Left hindlimb (tissue), 1 donor: ENCODE measurements at regions not wholly inside any gene's neighbourhood (a gene's known extent, or its start where the extent isn't known, plus 50 kb on each side); places are given as distances from the start of the nearest gene placed in this dataset.
"Not testable (repeated sequence)": the region's sequence is repeated elsewhere in the genome, so short reads cannot be mapped to it uniquely, and the experiment has no call there.

Source experiments
- DNase-seq: peaks from one replicate; pipeline ENCODE4 v3.0.0-alpha.2; 2018

DNA sequence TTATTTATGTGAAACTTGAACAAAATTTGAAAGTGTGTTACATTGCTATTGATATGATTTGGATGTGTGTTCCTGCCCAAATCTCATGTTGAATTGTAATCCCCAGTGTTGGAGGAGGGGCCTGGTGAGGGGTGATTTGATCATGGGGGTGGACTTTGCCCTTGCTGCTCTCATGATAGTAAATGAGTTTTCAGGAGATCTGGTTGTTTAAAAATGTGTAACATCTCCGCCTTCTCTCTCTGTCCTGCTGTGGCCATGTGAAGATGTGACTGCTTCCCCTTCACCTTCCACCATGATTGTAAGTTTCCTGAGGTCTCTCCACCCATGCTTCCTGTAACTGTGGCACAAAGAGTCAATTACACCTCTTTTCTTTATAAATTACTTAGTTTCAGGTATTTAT, 1731.0 kb downstream of the SLITRK5 start:
- no peak for DNase-seq

DNA sequence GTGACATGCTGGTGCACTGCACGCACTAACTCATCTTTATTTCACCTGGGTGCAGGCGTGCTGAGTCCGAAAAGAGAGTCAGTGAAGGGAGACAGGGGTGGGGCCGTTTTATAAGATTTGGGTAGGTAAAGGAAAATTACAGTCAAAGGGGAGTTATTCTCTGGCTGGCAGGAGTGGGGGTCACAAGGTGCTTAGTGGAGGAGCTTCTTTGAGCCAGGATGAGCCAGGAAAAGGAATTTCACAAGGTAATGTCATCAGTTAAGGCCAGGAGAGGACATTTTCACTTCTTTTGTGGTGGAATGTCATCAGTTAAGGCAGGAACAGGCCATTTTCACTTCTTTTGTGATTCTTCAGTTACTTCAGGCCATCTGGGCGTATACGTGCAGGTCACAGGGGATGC, 1734.9 kb downstream of the SLITRK5 start:
- DNase-seq, result not testable (repeated sequence)

DNA sequence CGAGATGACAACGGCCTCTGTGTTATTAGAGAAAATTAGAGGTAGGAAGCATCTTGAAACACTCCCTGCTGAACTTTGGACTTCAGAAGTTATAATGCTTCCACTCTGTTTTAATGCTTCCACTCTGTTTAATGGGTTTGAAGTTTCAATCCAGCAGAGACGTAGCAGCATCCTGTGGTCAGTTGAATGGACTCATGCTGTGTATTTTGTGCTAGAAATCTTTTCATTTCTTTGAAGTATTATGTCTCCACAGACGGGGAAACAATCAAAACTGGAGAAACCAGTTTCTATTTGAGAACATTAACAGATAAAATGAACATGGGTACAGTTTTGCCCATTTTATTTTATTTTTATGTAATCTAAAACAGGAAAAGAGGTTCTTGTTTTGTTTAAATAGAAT, 1736.2 kb downstream of the SLITRK5 start:
- DNase-seq, result no peak

DNA sequence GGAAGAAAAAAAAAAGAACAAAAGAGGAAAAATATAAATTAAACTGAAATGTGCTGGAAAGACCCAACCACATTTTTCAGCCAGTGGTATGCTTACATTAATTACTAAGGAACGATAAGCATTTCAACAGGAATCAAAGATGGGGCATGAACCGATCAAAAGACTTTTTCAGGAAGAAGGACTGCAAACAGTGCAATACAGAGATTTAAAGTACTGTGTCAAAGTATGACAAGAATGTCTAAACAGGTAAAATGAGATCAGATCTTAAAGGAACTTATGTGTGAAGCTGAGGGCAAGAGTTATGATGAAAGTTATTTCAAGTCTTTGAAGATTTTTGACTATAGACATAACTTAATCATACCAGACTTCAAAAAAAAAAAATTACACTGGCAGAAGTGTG, 1761.8 kb downstream of the SLITRK5 start:
- DNase-seq, result no peak

DNA sequence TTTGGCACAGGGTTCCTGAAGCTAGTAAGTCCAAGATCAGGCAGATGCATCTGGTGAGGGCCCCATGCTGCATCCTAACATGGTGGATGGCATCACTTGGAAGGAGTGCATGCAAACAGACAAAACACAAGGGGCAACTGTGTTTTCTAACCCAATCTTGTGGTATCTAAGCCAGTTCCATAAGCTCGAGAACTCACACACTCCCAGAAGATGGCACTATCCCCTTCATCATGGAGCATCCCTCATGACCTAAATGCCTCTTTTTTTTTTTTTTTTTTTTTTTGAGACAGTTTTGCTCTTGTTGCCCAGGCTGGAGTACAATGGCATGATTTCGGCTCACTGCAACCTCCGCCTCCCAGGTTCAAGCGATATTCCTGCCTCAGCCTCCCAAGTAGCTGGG, 1763.5 kb downstream of the SLITRK5 start:
- not testable (repeated sequence) for DNase-seq

DNA sequence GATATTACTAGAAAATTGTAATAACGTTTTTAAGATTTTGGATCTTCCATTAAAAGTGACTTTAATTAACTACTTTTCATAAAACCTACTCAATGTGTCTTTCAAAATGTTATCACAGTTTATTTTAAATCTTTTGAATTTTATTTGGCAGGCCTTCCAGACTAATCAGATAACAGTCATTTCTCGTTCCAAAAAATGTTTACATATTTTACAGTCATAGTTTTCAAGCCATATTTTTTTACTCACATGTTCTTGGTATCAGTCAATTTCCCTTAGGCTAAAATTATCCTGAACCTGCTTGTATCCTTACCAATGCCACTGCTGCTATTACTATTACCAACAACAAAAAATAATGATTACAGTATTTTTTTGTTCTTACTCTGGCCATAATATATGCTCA, 1783.5 kb downstream of the SLITRK5 start:
- DNase-seq, result no peak

DNA sequence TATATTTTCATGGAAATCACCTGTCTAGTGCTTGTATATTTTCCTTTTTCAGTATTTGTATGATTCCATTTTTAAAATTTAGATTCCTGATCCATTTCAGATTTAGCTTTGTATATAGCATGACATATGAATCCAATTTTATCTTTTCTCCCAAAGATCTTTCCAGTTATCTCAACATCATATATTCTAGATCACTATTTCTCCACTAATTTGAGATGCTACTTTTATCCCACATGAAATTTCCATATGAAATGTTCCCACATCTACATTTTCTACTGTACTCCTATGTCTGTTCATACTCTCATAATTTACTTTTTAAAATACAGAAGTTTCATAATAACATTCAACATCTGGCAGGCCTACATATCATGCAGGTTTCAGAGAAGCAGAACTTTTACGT, 1784.1 kb downstream of the SLITRK5 start:
- no peak for DNase-seq

DNA sequence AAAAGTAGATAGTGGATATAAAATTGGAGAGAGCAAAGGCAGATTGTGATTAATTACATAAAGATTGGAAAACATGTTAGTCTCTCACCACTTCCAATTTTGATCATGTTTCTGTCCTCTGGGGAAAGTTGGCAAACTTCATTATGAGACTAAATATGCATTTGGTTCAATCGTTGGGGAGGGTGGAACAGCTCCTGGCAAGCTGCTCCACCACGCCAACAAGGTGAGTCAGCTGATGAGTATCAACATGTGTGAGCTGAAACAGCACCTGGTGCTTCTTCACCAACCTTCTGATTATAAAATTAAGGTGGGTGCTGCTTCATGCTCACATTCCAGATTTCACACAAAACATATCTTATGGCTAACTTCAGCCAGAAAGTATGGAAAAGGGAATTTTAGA, 1784.6 kb downstream of the SLITRK5 start:
- no peak for DNase-seq

DNA sequence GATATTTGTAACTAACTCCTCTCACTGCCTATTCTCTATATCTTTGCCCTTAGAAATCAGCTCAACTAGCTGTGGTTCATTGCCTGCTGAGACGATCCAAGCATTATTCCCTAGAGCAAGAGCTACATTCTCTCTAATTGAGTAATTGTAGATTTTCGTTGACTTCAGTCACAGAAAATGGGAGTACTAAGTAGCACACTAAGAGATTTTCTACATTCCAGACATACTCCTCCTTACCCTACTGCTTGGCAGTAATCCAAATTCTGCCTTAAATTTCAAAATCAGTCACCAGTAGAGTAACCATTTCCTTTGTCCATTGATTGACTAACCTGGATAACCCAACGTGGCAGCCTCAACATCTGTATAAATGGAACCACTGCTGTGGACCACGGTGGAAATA, 1786.8 kb downstream of the SLITRK5 start:
- no peak for DNase-seq

DNA sequence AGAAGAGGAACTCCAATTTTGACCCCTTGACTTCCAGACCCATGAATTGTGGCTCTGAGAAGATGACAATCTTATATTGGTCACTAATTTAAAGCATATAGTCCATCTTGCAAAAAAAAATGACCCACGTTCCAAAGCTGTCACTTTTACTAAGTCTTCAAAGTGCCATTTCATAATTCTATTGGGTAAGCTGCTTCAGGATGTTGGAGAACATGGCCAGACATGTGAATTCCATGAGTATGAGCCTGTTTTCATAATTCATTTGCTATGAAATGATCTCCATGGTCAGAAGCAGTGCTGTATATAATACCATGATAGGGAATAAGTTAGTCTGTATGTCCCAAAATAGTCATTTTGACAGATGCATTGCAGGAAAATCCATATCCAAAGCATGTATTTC, 1787.3 kb downstream of the SLITRK5 start:
- no peak for DNase-seq

DNA sequence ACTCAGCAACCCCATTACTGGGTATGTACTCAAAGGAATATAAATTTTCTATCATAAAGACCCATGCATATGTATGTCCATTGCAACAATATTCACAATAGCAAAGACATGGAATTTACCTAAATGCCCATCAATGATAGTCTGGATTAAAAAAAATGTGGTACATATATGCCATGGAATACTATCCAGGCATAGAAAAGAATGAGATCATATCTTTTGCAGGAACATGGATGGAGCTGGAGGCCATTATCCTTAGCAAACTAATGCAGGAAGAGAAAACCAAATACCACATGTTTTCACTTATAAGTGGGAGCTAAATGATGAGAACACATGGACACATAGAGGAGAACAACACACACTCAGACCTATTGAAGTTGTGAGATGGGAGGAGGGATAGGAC, 1789.7 kb downstream of the SLITRK5 start:
- DNase-seq, result not testable (repeated sequence)

DNA sequence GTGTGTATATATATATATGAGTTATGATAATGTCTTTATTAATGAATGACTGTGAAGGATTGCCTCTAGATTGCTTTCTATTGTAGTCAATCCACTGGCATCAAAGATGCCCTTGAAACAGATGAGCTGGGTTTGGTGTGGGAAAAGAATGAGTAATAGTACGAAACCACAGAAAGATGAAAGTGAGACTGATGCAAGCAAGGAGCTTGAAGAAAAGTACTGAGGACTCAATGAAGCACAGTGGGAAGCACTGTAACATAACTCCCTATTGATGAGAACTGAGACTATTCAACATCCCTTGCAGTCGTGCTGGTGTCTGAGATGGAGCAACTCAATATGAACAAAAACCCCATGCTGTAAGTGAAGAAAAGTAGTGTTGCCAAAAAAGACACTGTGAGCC, 1794.2 kb downstream of the SLITRK5 start:
- no peak for DNase-seq

DNA sequence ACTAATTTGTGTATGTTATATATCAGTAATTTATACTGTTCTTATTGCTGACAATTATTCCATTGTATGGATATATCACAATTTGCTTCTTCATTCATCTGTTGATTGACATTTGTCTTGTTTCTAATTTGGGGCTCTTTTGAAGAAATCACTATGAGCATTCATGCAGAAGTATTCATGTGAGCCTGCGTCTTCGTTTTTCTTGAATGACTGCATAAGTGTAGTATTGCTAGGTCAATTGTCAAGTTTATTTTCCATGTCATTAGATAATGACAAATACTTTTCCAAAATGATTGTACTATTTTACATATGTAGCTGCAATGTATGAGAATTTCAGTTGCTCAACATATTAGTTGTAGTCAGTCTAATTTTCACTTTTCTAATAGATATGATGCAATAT, 1796.9 kb downstream of the SLITRK5 start:
- no peak for DNase-seq

DNA sequence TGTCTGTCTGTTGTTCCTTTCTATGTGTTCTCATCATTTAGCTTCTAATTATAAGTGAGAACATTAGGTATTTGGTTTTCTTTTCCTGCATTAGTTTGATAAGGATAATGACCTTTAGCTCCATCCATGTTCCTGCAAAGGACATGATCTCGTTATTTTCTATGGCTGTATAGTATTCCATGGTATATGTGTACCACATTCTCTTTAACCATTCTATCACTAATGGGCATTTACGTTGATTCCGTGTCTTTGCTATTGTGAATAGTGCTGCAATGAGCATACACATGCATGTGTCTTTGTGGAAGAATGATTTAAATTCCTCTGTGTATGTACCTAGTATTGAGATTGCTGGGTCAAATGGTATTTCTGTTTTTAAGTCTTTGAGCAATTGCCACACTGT, 1799.7 kb downstream of the SLITRK5 start:
- no peak for DNase-seq

DNA sequence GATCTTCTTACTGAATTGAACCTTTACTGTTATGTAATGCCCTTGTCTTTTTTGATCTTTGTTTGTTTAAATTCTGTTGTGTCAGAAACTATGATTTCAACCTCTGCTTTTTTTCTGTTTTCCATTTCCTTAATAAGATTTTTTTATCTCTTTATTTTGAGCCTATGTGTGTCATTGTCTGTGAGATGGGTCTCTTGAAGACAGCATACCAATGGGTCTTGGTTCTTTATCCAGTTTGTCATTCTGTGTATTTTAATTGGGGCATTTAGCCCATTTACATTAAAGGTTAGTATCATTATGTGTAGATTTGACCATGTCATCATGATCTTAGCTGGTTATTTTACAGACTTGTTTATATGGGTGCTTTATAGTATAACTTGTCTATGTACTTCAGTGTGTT, 1803.3 kb downstream of the SLITRK5 start:
- no peak for DNase-seq

DNA sequence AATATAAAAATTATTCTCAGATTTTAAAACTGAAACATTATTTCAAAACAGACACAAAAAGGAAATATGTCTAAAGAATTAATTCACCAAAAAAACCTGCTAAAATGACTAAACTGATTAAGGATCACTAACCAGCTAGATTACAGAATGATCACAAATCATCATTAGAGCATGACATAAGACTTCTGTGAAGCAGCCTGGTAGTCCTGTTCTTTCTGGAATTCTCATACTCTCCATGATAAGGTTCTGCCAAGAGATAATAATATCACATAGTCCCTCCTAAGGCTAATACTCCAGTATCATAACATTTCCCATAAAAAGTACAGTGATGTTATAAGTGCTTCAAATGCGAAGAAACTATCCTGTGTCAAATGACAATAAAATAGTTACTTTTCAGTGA, 1814.9 kb downstream of the SLITRK5 start:
- DNase-seq, result no peak

DNA sequence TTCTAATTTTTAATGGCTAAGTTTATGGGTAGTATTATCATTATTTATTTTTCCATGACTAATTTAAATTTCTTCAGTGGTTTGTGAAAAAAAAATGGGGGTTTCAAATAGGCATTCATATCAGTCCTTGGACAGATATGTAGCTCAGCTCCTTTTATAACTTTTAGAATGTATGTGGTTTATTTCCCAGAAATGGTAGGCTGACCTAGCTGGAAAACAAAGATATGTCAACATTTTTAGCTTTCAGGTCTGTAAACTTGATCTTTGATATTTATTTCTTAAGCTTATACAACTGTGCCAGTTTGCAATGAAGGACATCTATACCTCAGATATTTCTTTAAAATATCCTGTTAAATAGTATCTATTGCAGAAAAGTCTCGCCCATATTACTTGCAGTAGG, 1815.5 kb downstream of the SLITRK5 start:
- DNase-seq, result no peak

DNA sequence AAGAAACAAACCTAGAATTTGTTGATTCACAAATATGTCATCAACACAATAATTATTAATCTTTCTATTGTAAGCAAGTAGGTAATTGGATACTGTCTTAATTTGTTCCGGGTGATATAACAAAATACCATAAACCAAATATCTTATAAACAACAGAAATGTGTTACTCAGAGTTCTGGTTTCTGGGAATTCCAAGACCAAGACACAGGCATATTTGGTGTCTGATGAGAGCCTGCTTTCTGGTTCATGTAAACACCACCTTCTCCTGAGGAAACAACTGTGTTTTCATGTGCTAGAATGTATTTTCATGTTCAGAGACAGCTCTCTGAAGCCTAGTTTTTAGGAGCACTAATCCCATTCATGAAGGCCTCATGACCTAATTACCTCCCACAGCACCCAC, 1819.5 kb downstream of the SLITRK5 start:
- no peak for DNase-seq

DNA sequence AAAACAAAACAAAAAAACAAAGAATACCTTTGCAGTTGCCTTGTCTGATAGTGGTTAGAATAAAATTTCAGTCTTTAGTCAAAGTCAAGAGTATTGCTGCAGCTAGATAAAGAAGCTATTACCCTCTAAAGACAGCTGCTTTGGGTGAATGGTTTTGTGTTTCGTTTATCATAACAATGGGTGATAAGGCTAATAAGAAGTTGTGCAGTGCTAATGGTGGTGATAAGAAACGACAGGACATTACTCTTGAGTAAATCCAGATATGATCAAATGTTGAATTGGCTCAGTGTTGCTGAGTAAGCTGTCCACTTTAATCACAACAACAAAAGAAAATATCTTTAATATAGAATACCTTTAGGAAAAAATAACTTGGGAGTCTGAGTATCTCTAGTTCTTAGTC, 1825.3 kb downstream of the SLITRK5 start:
- no peak for DNase-seq

DNA sequence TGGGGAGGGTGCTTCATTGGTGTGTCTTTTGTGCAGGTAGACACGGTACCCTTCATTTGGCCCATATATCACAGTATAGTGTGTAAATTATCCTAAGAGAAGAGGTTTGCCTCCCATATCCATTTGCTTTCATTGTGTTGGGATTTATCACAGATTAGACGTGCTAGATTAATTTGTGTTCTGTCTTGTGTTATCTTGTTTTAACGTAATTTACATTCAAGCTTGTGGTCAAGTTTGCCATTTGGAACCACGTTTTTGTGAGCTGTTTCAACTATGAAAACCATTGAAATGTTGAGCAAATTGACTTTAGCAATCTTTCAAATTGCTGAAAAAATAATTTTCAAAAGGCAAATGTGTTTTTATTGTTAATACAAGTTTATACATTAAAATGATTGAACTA, 1826.5 kb downstream of the SLITRK5 start:
- DNase-seq, result no peak

DNA sequence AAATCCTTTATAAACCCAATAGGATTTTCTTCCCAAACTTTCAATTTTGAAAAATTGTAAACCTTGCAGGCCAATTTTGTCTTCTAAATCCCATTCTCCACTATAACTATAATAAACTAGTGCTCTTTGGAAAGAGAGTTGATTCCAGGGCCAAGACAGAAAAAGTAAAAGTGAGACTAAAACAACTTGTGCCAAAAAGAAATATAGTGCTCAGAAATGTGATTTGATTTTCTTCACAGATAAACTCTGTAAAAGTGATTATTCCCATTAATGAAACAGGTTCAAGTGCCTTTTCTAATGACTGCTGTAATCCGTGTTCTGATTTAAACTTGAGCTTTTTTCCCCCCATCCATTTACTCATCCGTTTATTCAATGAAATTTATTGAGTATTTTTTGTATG, 1831.1 kb downstream of the SLITRK5 start:
- DNase-seq, result no peak

DNA sequence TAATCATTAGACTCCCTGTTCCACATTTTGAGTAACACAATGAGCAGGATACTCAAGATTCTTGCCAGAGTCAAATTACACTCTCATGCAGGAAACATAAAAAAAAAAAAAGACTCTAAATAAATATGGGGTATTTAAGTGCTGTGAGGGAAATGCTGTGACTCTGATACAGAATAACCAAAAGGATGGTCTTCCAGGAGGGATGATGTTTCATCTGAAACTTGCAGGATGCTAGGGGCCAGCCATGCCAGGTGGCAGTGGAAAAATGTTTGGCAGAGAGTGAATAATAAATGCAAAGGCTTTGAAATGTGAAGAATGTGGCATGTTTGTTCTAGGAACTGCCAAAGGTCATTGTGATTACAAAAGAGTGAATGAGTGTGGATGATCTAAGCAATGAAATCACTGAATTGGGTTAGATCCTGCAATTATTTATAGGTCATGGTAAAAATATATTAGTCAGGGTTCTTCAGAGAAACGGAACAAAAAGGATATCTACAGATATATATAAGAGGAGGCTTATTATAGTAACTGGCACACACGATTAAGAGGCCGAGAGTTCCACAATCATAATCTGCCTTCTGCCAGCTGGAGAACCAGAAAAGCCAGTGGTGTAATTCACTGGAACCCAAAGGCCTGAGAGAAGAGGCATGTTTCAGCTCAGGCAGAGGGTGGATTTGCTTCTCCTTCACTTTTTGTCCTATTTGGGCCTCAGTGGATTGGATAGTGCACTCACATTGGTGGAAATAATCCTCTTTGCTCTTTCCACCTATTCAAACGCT, 1832.8 kb upstream of the MIR17HG start:
- DNase-seq, result peak; percentile 45

DNA sequence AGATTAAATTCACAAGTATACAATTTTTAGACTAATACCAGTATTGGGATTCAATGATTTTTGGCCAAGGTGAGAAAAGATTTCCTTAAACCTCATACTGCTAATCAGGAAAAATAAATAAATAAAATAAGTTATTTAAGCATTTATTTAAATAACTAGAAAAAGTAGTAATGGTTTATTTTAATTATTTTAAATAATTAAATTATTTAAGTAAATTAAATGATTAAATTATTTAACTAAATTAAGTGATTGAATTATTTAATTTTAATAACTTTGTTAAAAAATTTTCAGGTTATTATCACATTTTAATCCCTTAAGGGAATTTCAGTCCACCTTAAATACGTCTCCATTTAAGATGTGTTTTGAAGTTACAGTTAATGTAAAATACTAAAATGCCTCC, 1831.5 kb upstream of the MIR17HG start:
- DNase-seq, result no peak

DNA sequence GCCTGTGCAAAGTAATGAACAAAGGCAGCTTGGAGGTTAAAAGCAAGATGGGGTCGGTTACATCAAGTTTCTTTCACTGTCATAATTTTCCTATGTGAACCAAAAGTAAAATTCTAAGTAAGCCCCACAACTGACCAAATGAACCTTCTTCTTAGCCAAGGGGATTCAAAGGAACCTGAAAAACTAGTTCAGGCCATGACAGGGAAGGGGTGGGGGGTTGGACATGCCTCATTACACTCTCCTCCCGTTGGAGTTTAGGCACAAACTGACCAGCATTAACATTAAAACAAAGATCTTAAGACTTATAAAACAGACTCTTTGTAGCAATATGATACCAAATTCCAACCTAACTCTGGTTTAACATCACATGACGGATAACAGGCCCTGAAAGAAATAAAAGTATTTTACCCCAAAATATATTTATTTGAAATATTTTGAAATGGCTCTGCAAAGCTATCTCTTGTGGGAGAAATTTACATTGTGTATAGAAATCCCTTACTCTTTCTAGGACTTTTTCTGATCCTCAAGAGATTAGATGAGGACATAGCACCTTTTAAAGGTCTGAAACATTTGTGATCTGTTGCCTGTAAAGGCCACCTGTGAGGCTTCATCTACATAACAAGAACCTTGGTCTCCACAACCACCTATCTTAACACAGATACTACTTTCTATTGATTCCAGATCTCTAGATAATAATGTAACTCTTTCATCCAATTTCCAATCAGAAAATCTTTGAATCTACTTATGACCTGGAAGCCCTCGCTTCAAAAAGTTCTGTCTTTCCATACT, 1829.0 kb upstream of the MIR17HG start:
- DNase-seq, result no peak

DNA sequence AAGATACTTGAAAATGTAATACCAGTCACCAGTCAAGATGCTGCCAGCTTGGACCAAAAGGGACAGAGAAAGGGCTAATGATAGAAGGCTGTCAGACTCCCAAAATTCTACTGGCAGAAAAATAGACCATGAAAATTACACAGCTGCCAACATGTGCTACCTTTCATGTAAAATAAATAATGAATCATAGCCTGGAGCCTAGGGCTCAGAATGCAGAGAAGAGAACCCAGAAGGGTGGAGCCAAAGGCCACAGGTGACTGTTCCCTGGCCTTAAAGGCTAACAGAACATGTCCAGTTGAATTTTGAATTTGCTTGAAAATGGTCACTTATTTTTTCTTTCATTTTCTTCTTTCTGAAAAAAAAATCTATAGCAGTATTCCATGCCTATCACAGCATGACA, 1827.0 kb upstream of the MIR17HG start:
- DNase-seq, result no peak
